Inferior parietal cortex (tissue), 1 donor: ENCODE measurements at regions not wholly inside any gene's neighbourhood (a gene's known extent, or its start where the extent isn't known, plus 50 kb on each side); places are given as distances from the start of the nearest gene placed in this dataset.
"Not testable (repeated sequence)": the region's sequence is repeated elsewhere in the genome, so short reads cannot be mapped to it uniquely, and the experiment has no call there.

ENCODE experiments used
- DNase-seq: peaks from one replicate; pipeline ENCODE4 v3.0.0-alpha.2; 2016; ENCODE audit errors: extremely low spot score

- no peak for DNase-seq
Observed at GRCh38 chr13:62583466-62583865, 1167.8 kb upstream of the PCDH20 start.

GRCh38 chr13:62578402-62578801, 1162.8 kb upstream of the PCDH20 start:
- no peak for DNase-seq

DNA sequence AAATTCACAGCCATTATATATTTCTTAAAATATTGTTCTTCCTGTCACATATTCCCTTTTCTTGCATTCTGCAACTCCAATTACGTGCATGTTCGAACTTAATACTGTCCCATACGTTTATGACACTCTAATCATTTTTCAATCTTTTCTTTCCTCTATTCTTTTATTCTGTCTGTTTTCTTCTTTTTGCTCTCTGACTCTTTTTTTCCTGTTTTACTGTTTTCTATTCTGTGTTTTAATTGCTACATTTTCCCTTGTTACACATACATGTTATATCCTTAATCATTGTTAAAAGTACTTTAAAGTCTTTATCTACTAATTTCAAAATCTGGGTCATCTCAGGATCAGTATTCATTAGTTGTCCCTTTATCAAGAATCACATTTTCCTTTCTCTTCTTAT, 1149.1 kb upstream of the PCDH20 start:
- DNase-seq, result no peak

GRCh38 chr13:62563251-62563650, 1147.6 kb upstream of the PCDH20 start:
- DNase-seq, result no peak

- DNase-seq, result no peak
Observed at GRCh38 chr13:62556978-62557377, 1141.3 kb upstream of the PCDH20 start.

- DNase-seq, result no peak
Observed at GRCh38 chr13:62551588-62551987, 1135.9 kb upstream of the PCDH20 start.

GRCh38 chr13:62544928-62545327, 1129.3 kb upstream of the PCDH20 start:
- DNase-seq, result no peak

DNA sequence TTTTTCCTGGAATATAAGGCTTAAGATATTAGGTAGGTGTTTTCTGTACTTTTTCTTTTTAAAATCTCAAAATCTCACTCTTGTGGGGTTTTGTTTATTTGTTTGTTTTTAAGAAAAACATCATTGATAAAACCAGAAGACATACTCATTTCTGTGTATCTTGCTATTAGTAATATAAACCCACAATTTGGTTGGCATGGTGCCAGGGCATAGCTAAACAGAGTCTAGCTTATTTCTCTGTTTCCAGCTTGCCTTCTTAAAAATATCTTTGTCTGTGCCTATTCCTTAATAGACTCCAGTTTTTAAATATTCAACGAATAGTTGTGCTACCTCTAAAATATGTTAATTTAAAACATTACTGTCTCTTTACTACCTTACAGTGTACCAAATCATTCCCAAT, 1121.9 kb upstream of the PCDH20 start:
- DNase-seq, result no peak

DNA sequence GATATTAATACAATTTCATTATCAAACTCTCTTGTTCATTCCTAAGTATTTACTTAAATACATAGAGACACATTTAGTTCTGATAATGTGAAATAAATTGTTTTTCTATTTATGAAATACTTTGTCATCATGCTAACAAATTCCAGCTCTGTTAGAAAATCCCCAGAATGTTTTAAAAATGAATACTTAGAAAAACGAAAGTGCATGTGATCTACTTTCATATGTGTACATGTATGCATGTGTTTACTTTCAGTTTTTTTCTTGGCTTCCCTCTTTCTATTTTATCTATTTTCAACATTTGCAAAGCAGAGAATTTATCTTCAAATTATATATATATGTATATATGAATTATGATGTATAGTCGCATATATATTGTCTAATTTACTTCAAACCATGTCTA, 1110.0 kb upstream of the PCDH20 start:
- DNase-seq, result no peak

GRCh38 chr13:62524498-62524897, 1108.8 kb upstream of the PCDH20 start:
- DNase-seq, result no peak

GRCh38 chr13:62524061-62524460, 1108.4 kb upstream of the PCDH20 start:
- DNase-seq, result no peak

DNA sequence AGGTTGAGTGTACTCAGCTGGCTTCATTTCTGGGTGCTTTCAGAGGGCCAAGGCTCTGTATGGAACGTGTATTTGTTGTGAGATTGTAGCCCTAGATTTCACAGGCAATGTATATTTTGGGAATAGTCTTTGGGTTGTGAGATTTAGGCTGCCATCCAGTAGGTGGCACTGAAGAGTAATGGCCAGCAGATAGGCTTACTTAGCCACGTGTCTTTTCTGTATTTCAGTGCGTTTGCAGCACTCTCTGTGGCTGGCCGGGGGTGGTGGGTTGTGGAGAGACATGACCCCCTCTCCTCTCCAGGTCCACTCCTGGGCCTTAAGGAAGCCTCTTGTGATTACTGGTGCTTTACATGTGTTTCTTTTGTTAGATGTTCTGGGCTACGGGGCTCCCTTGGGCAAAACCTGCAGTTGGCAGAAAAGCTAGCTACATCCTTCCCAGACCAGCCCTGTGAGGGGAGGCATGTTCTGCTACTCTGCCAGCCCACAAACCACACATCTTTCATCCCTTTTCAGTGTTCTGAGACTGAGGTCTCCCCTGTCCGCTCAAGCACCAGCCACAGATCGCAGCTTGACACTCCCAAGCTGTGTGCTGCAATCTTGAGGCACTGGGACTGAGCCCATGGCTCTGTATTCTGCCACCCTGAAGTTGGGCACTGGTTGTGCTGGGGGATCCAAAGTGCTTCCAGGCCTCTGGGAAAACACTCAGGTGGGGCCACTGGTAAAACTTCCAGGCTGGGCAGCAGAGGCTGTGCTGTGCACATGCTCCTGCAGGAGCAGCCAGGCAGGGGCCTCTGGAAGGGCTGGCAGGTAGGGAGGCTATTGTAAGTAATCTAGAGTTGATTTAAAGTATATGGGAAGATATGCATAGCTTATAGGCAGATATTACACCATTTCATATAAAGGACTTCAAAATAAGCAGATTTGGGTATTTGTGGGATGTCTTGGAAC, 1096.8 kb upstream of the PCDH20 start:
- peak; percentile 45 for DNase-seq

DNA sequence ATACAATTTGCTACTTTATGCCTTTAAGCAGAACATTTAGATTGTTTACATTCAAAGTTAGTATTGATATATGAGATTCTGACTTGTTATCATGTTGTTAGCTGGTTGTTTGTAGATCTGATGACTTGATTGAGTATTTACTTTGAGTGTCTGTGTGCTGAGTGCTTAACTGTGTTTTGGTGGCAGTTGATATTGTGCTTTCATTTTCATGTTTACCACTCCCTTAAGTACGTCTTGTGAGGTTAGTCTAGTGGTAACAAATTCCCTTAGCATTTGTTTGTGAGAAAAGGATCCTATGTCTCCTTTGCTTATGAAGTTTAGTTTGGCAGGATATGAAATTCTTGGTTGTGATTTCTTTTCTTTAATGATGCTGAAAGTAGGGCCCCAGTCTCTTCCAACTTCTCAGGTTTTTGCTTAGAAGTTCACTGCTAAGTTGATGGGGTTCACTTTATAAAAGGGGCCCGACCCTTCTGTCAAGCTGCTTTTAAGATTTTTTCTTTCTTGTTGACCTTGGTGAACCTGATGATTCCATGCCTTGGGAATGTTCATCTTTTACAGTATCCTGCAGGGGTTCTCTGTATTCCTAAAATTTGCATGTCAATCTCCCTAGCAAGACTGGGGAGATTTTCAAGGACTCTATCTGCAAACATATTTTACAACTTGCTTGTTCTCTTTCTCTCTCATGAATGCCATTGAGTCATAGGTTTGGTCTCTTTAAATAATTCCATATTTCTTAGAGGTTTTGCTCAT, 1095.4 kb upstream of the PCDH20 start:
- no peak for DNase-seq

GRCh38 chr13:62502588-62502987, 1086.9 kb upstream of the PCDH20 start:
- no peak for DNase-seq

- no peak for DNase-seq
Observed at GRCh38 chr13:62489731-62490130, 1074.1 kb upstream of the PCDH20 start.

DNA sequence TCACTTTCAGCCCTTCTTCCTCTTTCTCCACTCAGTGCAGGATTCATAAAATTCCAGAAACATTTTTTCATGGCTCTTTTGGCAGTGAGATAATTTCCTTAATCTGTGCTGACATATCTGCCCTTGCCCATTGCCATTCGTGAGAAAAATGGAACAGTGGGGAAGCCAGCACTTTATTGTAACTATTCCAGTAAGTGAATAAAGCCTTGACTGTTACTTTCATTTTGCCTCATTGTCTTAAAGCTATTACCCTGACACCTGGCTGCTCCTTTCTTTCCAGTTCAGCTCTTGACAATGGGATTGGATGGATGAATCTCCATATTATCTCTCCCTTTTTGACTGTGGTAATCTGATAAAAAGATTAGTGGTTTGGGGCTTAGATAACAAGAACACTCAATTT, 1068.1 kb upstream of the PCDH20 start:
- no peak for DNase-seq

DNA sequence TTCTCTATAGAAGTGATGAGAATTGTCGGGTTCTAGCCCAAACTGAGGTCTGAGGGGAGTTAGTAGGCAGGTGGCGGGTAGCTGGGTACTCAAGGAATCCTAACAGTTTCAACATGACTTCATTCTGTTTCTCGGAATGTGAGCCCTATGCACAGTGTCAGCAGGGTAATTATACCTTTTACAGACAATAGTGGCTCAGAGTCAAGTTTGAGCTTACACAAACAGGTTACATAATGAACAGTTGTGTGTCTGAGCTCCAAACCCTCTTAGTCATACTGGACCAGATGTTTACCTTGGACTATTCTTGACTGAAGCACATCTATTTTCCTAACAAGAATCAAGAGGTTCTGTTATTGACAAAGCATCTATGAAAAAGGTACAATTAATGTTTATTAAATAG, 1066.7 kb upstream of the PCDH20 start:
- no peak for DNase-seq

- DNase-seq, result no peak
Observed at GRCh38 chr13:62473944-62474237, 1058.2 kb upstream of the PCDH20 start.

- DNase-seq, result no peak
Observed at GRCh38 chr13:62473190-62473943, 1057.7 kb upstream of the PCDH20 start.

DNA sequence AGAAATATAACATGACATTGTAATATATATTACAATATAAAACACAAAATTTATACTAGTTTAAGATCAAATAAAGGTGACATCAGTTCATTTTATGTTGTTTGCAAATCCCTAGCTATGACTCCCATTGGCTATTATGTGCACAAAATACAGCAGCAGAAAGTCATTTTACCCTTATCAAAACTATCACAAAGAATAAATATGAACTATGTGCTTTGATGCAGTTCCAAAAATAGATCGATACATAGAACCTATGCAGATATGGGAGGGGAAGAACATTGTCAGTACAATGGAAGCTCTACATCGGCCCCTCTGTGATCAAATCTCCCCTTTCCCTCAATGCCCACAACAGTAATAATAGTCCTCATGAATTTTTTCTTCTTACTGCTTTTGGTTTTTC, 1038.1 kb upstream of the PCDH20 start:
- no peak for DNase-seq

DNA sequence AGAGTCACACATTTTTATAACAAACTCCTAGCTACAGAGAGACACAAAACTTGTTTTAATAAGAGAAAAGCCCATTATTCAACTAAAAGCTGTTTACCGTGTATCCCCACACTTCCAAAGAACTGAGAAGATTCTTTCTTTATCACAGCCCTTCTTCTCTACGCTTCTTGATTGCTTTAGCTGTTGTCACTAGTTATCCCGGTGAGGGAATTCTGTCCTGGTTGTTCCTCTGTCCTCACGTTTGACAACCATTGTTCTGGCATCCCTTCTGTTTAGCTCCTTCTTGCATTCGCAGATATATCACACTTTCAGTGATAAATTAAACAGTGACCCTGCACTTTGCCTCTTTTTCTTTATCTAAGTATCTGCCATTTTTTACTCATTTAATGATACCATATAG, 1035.1 kb upstream of the PCDH20 start:
- no peak for DNase-seq

DNA sequence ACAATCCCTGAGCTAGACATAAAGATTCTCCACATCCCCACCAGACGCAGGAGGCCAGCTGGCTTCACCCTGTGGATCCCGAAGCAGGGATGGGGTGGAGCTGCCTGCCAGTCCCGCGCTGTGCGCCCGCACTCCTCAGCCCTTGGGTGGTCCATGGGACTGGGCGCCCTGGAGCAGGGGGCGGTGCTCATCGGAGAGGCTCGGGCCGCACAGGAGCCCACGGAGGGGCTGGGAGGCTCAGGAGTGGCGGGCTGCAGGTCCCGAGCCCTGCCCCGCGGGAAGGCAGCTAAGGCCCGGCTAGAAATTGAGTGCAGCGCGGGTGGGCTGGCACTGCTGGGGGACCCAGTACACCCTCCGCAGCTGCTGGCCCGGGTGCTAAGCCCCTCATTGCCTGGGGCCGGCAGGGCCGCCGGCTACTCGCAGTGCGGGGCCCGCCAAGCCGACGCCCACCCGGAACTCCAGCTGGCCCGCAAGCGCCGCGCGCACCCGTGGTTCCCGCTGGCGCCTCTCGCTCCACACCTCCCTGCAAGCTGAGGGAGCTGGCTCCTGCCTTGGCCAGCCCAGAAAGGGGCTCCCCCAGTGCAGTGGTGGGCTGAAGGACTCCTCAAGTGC, 1032.2 kb upstream of the PCDH20 start:
- not testable (repeated sequence) for DNase-seq
